Gastrocnemius medialis (tissue), 4 donors: ENCODE measurements at regions not wholly inside any gene's neighbourhood (a gene's known extent, or its start where the extent isn't known, plus 50 kb on each side); places are given as distances from the start of the nearest gene placed in this dataset.

Experiments
- POLR2A ChIP-seq, 2 donors: fragments of 450-650 bp; IDR thresholded peaks; one replicate each; pipeline ENCODE4 v1.6.1; 2017; ENCODE audit warnings: antibody characterized with exemption in 2 of 2, mild to moderate bottlenecking in 2 of 2, moderate library complexity in 2 of 2
- TF ChIP-seq, protein P1 (sequence below), 5 experiments: fragments of 450-650 bp in 3 of 5; fragments of 200-600 bp in 2 of 5; sonication (generic) in 2 of 5; IDR thresholded peaks in 4 of 5; conservative IDR thresholded peaks in 1 of 5; 1 replicate in 4 of 5; 2 replicates in 1 of 5; pipeline ENCODE4 v1.5.1; 2016 to 2019; ENCODE audit warnings: antibody characterized with exemption in 5 of 5, mild to moderate bottlenecking in 3 of 5, moderate library complexity in 3 of 5

DNA sequence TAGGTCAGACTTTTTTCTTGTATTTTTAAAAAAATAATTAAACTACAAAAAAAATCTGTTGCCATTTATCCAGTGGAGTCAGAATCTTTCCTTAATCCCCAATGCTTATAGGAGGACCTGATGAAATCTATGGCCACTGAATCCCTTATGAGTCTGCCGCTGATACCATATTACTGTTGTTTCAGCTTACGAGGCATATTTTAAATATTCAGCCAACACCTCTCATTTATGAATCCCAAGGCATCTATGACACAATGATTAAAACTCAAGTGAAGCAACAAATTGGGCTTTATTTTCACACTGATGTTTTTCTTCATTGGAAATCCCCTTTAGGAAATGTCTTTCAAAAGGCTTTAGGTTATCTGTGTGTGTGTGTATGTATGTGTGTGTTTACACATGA lies 137.8 kb upstream of the PUDP start:
- TF ChIP-seq, protein P1, sequence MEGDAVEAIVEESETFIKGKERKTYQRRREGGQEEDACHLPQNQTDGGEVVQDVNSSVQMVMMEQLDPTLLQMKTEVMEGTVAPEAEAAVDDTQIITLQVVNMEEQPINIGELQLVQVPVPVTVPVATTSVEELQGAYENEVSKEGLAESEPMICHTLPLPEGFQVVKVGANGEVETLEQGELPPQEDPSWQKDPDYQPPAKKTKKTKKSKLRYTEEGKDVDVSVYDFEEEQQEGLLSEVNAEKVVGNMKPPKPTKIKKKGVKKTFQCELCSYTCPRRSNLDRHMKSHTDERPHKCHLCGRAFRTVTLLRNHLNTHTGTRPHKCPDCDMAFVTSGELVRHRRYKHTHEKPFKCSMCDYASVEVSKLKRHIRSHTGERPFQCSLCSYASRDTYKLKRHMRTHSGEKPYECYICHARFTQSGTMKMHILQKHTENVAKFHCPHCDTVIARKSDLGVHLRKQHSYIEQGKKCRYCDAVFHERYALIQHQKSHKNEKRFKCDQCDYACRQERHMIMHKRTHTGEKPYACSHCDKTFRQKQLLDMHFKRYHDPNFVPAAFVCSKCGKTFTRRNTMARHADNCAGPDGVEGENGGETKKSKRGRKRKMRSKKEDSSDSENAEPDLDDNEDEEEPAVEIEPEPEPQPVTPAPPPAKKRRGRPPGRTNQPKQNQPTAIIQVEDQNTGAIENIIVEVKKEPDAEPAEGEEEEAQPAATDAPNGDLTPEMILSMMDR (IDR thresholded peaks at IDR 0.05 in 4 of 5, conservative IDR thresholded peaks at IDR 0.05 in 1 of 5) = no peak
- TF ChIP-seq POLR2A (IDR thresholded peaks at IDR 0.05) = no peak
